ENCODE measurements at regions not wholly inside any gene's neighbourhood (a gene's known extent, or its start where the extent isn't known, plus 50 kb on each side); places are given as distances from the start of the nearest gene placed in this dataset.

GRCh38 chr12:27179400-27180214 lies 64.5 kb upstream of the STK38L start:
- Histone ChIP-seq H3K9me3 (no peaks in the 10 kb centered on the region), H3K36me3 (ENCODE audit: low read depth, missing control alignments) (no peaks in the 10 kb centered on the region), H3K4me3 (no peak overlapping the region), H3K27me3 (no peaks in the 10 kb centered on the region), H3K27ac (no peak overlapping the region), H3K4me1 (no peaks in the 10 kb centered on the region)
- intact Hi-C loops (cut with DNase I; ENCODE audit: low total_unique reads) = no loop called here
- TF ChIP-seq POLR2A (IDR thresholded peaks at IDR 0.05) = no peak
- TF ChIP-seq CTCF (IDR thresholded peaks at IDR 0.05) = no peak
- no peak for DNase-seq
- 79 to 87% methylated on average over 6 of the region's 6 CpGs for WGBS, 2 donors

- Histone ChIP-seq H3K27me3 (no peaks in the 10 kb centered on the region), H3K4me1 (no peaks in the 10 kb centered on the region), H3K36me3 (ENCODE audit: low read depth, missing control alignments) (no peaks in the 10 kb centered on the region), H3K27ac (no peak overlapping the region), H3K4me3 (no peak overlapping the region), H3K9me3 (no peaks in the 10 kb centered on the region)
- TF ChIP-seq POLR2A (IDR thresholded peaks at IDR 0.05) (no peak), CTCF (IDR thresholded peaks at IDR 0.05) (no peak)
- intact Hi-C loops (cut with DNase I; ENCODE audit: low total_unique reads) = no loop called here
- WGBS, 2 donors = 83 to 87% methylated on average over 3 of the region's 3 CpGs
- no peak for DNase-seq
Observed at GRCh38 chr12:27180906-27181505, 63.1 kb upstream of the STK38L start.

- Histone ChIP-seq H3K27me3 (no peaks in the 10 kb centered on the region), H3K4me3 (no peak overlapping the region), H3K27ac (no peak overlapping the region), H3K4me1 (no peaks in the 10 kb centered on the region), H3K9me3 (no peaks in the 10 kb centered on the region), H3K36me3 (ENCODE audit: low read depth, missing control alignments) (no peaks in the 10 kb centered on the region)
- intact Hi-C loops (cut with DNase I; ENCODE audit: low total_unique reads) = no loop called here
- TF ChIP-seq POLR2A (IDR thresholded peaks at IDR 0.05) (no peak), CTCF (IDR thresholded peaks at IDR 0.05) (no peak)
- WGBS, 2 donors = 49 to 65% methylated on average over 2 of the region's 2 CpGs
- DNase-seq = no peak
Observed at GRCh38 chr12:27183342-27183741, 60.7 kb upstream of the STK38L start.

GRCh38 chr12:27185234-27186021 lies 58.7 kb upstream of the STK38L start:
- no peaks in the 10 kb centered on the region for H3K27me3 ChIP-seq
- no peak overlapping the region for H3K4me3 ChIP-seq
- DNase-seq = no peak
- H3K9me3 ChIP-seq = no peaks in the 10 kb centered on the region
- H3K36me3 ChIP-seq (ENCODE audit: low read depth, missing control alignments) = no peaks in the 10 kb centered on the region
- TF ChIP-seq CTCF (IDR thresholded peaks at IDR 0.05) (no peak), POLR2A (IDR thresholded peaks at IDR 0.05) (no peak)
- WGBS, 2 donors = 62 to 92% methylated on average over 4 of the region's 4 CpGs
- intact Hi-C loops (cut with DNase I; ENCODE audit: low total_unique reads) = no loop called here
- H3K4me1 ChIP-seq = no peaks in the 10 kb centered on the region
- H3K27ac ChIP-seq = no peak overlapping the region
